ENCODE measurements at regions not wholly inside any gene's neighbourhood (a gene's known extent, or its start where the extent isn't known, plus 50 kb on each side); places are given as distances from the start of the nearest gene placed in this dataset.

DNA sequence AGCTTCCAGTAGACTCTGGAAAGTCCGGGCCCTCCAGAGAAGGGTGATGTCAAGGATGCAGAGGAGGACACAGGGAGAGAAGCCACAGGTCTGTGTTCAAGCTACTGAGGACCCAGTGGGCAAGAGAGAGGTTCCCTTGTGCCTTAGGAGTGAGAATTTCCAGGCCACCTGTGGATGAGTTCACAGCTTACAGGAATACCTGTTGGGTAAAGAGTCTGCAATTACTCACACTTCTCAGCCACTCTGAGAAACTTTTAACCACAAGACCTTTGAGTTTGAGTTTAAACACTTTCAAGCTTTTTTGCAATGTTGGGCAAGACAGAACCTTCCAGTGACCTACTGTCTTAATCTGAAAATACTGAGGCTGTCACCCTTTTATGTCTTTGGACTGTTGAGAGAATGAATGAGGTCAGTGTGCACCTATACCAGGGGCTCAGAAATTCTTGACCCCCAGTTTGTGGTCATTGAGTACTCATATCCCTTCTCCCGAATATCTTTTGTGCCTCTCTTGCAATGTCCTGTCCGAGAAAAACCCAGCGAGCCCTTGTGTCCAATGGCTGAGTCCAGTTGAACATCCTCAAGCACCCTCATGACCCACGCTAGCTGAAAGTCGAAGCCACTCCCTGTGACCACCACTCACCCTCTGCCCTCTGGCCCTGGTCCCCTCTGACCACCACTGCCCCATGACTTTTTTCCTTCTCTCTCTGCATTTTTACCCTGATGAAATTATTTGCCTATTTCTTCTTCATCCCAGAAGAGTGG is 368.5 kb upstream of the ZNF507 start:
- TF ChIP-seq CTCF (IDR thresholded peaks at IDR 0.05) = no peak
- TF ChIP-seq EP300 (IDR thresholded peaks at IDR 0.05) = no peak

All from esophagus muscularis mucosa (tissue), 3 donors.